ENCODE measurements at regions not wholly inside any gene's neighbourhood (a gene's known extent, or its start where the extent isn't known, plus 50 kb on each side); places are given as distances from the start of the nearest gene placed in this dataset.

DNA sequence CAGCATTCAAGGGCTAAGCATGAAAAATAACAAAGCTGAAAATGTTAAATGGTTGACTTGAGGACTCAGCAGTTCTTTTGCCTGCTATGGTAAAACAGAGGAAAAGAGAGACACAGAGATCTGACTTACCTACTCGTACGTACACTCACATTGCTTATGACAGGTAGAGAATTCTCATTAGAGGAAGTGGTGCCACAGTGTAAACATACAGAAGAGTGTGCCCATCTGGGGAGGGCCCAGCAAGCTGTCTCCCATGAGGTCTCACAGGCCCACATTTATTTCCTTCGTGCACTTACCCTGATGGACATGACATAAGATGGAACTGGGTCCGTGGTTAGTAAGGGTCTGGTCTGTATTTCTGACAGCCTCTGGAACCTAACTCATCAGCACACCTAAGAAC lies 729.1 kb downstream of the BCL11A start:
- TF ChIP-seq POLR2A (IDR thresholded peaks at IDR 0.05), result no peak
- TF ChIP-seq, protein P1, sequence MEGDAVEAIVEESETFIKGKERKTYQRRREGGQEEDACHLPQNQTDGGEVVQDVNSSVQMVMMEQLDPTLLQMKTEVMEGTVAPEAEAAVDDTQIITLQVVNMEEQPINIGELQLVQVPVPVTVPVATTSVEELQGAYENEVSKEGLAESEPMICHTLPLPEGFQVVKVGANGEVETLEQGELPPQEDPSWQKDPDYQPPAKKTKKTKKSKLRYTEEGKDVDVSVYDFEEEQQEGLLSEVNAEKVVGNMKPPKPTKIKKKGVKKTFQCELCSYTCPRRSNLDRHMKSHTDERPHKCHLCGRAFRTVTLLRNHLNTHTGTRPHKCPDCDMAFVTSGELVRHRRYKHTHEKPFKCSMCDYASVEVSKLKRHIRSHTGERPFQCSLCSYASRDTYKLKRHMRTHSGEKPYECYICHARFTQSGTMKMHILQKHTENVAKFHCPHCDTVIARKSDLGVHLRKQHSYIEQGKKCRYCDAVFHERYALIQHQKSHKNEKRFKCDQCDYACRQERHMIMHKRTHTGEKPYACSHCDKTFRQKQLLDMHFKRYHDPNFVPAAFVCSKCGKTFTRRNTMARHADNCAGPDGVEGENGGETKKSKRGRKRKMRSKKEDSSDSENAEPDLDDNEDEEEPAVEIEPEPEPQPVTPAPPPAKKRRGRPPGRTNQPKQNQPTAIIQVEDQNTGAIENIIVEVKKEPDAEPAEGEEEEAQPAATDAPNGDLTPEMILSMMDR (IDR thresholded peaks at IDR 0.05), result no peak
- TF ChIP-seq POLR2AphosphoS5 (IDR thresholded peaks at IDR 0.05), result no peak
- TF ChIP-seq EP300 (IDR thresholded peaks at IDR 0.05; ENCODE audit: low read depth), result no peak

All from transverse colon (tissue), 4 donors.